Testis (tissue), 2 donors: ENCODE measurements at regions not wholly inside any gene's neighbourhood (a gene's known extent, or its start where the extent isn't known, plus 50 kb on each side); places are given as distances from the start of the nearest gene placed in this dataset.

Source experiments
- DNase-seq: peaks from one replicate; pipeline ENCODE4 v3.0.0-alpha.2; 2019
- H3K27ac ChIP-seq, 2 donors: fragments of 200-600 bp; sonication (generic); one replicate each; pipeline ENCODE4 v1.5.1; 2019
- H3K27me3 ChIP-seq: fragments of 200-600 bp; sonication (generic); one replicate; pipeline ENCODE4 v1.5.1; 2019
- H3K36me3 ChIP-seq: fragments of 200-600 bp; sonication (generic); one replicate; pipeline ENCODE4 v1.5.1; 2017; ENCODE audit warnings: low read depth; ENCODE audit errors: missing control alignments
- H3K4me1 ChIP-seq: fragments of 200-600 bp; sonication (generic); one replicate; pipeline ENCODE4 v1.5.1; 2019
- H3K4me3 ChIP-seq, 2 donors: fragments of 200-600 bp; sonication (generic); one replicate each; pipeline ENCODE4 v1.5.1; 2017 to 2019
- H3K9me3 ChIP-seq: fragments of 200-600 bp; sonication (generic); one replicate; pipeline ENCODE4 v1.5.1; 2017
- POLR2A ChIP-seq: fragments of 450-650 bp; IDR thresholded peaks from one replicate; pipeline ENCODE4 v1.6.1; 2017; ENCODE audit warnings: antibody characterized with exemption, mild to moderate bottlenecking, moderate library complexity
- WGBS, 2 donors: methylation state at CpG; one replicate each; pipeline ENCODE4 v1.1.5; 2018; 5-methylcytosine and 5-hydroxymethylcytosine counted together
- intact Hi-C: fragments of 100-400 bp; cut with DNase I; formaldehyde crosslinking; loops from one replicate; pipeline ENCODE4 v1.15.1; 2023; ENCODE audit warnings: low total_unique reads
- TF ChIP-seq, protein P1 (sequence below), 3 experiments: fragments of 450-650 bp in 2 of 3; fragments of 200-600 bp in 1 of 3; sonication (generic) in 1 of 3; IDR thresholded peaks; one replicate each; pipeline ENCODE4 v1.5.1; 2016 to 2019; ENCODE audit warnings: antibody characterized with exemption in 3 of 3, mild to moderate bottlenecking in 2 of 3, moderate library complexity in 1 of 3

DNA sequence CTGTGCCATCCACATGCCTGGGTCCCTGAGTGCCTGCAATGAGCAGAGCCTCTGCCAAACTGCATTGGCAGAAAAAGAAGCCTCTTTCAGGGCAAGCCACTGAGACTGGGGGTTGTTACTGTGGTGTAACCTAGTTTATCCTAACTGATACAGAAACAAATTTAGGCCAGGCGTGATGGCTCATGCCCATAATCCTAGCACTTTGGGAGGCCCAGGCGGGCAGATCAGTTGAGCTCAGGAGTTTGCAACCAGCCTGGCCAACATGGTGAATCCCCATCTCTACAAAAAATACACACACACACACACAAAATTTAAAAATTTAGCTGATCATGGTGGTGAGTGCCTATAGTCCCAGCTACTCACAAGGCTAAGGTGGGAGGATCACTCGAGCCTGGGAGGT, 221.6 kb downstream of the TBC1D2B start:
- intact Hi-C loops, result no loop called here
- H3K4me3 ChIP-seq, result no peak overlapping the region
- H3K4me1 ChIP-seq, result no peaks in the 10 kb centered on the region
- DNase-seq, result no peak
- no peaks in the 10 kb centered on the region for H3K27me3 ChIP-seq
- H3K36me3 ChIP-seq, result no peaks in the 10 kb centered on the region
- no peak overlapping the region for H3K27ac ChIP-seq
- TF ChIP-seq, protein P1, sequence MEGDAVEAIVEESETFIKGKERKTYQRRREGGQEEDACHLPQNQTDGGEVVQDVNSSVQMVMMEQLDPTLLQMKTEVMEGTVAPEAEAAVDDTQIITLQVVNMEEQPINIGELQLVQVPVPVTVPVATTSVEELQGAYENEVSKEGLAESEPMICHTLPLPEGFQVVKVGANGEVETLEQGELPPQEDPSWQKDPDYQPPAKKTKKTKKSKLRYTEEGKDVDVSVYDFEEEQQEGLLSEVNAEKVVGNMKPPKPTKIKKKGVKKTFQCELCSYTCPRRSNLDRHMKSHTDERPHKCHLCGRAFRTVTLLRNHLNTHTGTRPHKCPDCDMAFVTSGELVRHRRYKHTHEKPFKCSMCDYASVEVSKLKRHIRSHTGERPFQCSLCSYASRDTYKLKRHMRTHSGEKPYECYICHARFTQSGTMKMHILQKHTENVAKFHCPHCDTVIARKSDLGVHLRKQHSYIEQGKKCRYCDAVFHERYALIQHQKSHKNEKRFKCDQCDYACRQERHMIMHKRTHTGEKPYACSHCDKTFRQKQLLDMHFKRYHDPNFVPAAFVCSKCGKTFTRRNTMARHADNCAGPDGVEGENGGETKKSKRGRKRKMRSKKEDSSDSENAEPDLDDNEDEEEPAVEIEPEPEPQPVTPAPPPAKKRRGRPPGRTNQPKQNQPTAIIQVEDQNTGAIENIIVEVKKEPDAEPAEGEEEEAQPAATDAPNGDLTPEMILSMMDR (IDR thresholded peaks at IDR 0.05), result no peak
- no peak for TF ChIP-seq POLR2A
- 86 to 89% methylated on average over 3 of the region's 3 CpGs for WGBS, 2 donors
- H3K9me3 ChIP-seq, result no peaks in the 10 kb centered on the region

DNA sequence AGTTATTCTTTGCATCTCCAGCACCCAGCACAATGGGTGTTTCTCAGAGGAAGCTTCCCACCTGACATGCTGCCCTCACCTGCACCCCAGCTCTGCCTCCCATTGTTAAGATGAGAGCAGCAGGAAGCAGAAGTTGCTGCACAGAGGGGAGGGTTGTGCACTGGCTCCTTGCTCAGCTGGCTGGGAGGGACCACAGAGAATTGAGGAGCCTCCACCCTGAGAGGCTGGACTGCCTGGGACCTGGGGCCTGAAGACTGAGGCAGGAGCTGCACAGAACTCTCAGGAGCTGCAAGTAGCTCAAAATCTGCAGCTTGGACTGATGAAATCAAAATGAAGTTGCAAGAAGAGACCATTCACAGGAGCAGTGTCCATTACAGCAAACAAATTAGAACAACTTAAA, 222.3 kb upstream of the LINGO1 start:
- intact Hi-C loops, result no loop called here
- Histone ChIP-seq H3K4me1 (no peaks in the 10 kb centered on the region), H3K4me3 (no peak overlapping the region), H3K36me3 (no peaks in the 10 kb centered on the region), H3K27me3 (no peaks in the 10 kb centered on the region), H3K9me3 (no peaks in the 10 kb centered on the region), H3K27ac (no peak overlapping the region)
- no peak for DNase-seq
- TF ChIP-seq, protein P1 (IDR thresholded peaks at IDR 0.05), result no peak
- TF ChIP-seq POLR2A, result no peak

DNA sequence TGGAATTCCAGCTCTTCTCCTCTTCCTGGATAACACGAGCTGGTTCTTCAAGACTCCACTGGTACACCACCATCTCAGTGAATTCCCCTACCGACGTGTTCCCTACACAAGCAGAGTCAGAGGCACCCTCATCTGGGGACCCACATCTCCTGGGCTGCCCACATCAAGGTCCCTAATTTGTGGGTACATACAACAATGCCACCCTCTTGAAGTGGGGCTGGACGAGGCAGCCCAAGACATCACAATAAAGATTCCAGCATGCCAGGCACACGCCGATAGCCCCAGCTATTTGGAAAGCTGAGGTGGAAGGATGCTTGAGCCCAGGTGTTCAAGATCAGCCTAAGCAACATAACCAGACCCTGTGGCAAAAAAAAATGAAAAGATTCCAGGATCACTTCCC, 221.2 kb upstream of the LINGO1 start:
- Histone ChIP-seq H3K27ac (no peak overlapping the region), H3K4me3 (no peak overlapping the region), H3K4me1 (no peaks in the 10 kb centered on the region), H3K36me3 (no peaks in the 10 kb centered on the region), H3K27me3 (no peaks in the 10 kb centered on the region), H3K9me3 (no peaks in the 10 kb centered on the region)
- no peak for TF ChIP-seq POLR2A
- TF ChIP-seq, protein P1 (IDR thresholded peaks at IDR 0.05), result no peak
- intact Hi-C loops, result no loop called here
- DNase-seq, result no peak
- 74 to 93% methylated on average over 6 of the region's 6 CpGs for WGBS, 2 donors

DNA sequence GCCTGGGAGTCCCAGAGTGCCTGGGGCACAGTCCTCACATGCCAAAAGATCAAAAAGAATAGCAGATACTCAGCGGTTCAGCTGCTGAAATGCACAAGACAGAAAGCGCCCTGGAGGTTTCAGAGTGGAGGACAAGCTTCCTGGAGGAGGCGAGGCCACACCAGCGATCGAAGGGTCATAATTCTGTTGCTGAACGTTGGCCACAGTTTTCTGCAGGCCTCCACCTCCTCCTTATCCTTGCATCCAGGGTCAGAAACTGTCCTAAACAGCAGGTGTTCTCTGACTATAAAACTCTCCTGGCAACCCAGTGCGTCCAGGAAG, 220.3 kb upstream of the LINGO1 start:
- H3K4me1 ChIP-seq, result no peaks in the 10 kb centered on the region
- no peaks in the 10 kb centered on the region for H3K27me3 ChIP-seq
- intact Hi-C loops, result no loop called here
- TF ChIP-seq, protein P1 (IDR thresholded peaks at IDR 0.05), result no peak
- TF ChIP-seq POLR2A, result no peak
- no peaks in the 10 kb centered on the region for H3K36me3 ChIP-seq
- H3K9me3 ChIP-seq, result no peaks in the 10 kb centered on the region
- DNase-seq, result no peak
- 42 to 63% methylated on average over 7 of the region's 7 CpGs for WGBS, 2 donors
- no peak overlapping the region for H3K27ac ChIP-seq
- no peak overlapping the region for H3K4me3 ChIP-seq

DNA sequence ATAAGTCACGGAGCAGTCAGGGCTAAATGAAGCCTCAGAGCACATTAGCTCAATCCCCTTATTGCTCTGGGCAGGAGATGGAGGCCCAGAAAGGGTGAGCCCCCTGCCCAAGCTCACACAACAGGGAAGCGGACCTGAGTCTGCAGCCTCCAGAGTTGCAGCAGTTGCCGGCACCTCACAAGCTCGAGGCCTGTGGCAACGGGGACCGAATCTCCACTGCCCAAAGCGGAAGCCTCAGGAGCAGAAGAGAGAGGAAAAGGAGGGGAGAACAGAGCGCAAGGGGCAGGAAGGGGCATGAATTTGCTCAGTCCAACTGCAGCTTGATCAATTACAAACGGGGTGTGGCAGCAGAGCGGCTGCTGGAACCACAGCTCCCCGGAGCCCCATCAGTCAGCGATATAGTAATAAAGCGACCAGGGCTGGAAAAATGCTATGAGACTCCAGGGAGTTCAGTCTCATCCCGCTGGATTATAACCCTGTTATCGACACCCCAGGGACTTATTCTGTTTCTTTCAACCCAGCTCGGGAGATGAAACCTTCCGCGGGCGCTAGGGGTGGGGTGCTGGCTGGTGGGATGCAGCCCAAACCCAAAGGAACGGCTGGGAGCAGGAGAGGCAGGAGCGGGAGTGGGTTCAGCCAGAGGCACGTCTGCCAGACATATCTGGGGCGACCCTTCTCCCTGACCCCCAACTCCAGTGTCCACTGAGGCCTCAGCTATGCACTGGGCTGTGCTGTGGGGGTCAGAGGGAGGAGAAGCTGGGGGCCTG, 219.7 kb upstream of the LINGO1 start:
- TF ChIP-seq, protein P1 (IDR thresholded peaks at IDR 0.05), result no peak
- TF ChIP-seq POLR2A, result no peak
- peak overlapping the region; percentile 1 to 7 for H3K4me3 ChIP-seq
- intact Hi-C loops, result no loop called here
- 37 to 59% methylated on average over 15 to 23 of the region's 23 CpGs for WGBS, 2 donors
- H3K36me3 ChIP-seq, result no peaks in the 10 kb centered on the region
- no peaks in the 10 kb centered on the region for H3K27me3 ChIP-seq
- no peaks in the 10 kb centered on the region for H3K9me3 ChIP-seq
- H3K27ac ChIP-seq, result no peak overlapping the region
- H3K4me1 ChIP-seq, result no peaks in the 10 kb centered on the region
- DNase-seq, result no peak
